K562 (cell line): ENCODE measurements at regions not wholly inside any gene's neighbourhood (a gene's known extent, or its start where the extent isn't known, plus 50 kb on each side); places are given as distances from the start of the nearest gene placed in this dataset.

Experiments
- ATAC-seq: fragments of 200-7000 bp; cut with Tn5 transposase; 3 replicates; pipeline ENCODE4 v1.9.1; 2020; ENCODE audit warnings: moderate library complexity
- BruUV-seq: library from RNA; stranded (reverse); fragments of 400-500 nt; replicated peaks from 2 replicates; lab custom pipeline; 2021; lab: Mats Ljungman, UMichigan
- CTCF ChIA-PET: fragments of 300-600 bp; formaldehyde crosslinking; extraction: SDS; loops from one replicate; lab custom pipeline; 2021; ENCODE audit warnings: low intra/inter-chr PET ratio; lab: Yijun Ruan, JAX
- POLR2A ChIA-PET: fragments of 300-600, 350-650 bp; sonication (Branson Sonifier 250); formaldehyde crosslinking; extraction: SDS; loops from one replicate; lab custom pipeline; 2021; ENCODE audit warnings: antibody characterized with exemption, inconsistent platforms; lab: Yijun Ruan, JAX
- DNase-seq, 4 experiments: peaks; one replicate each; pipeline versions ENCODE4 v3.0.0 to v3.0.0-alpha.2; 2011 to 2018; ENCODE audit warnings: low spot score in 3 of 4, mixed read lengths in 3 of 4; ENCODE audit errors: extremely low read depth in 1 of 4
- FAIRE-seq: peaks from 2 replicates; lab custom pipeline; 2011; peaks lifted over from hg19 to GRCh38; lab: Jason Lieb, UNC
- H2AFZ ChIP-seq: 2 replicates; pipeline ENCODE4 v1.6.0; 2011; ENCODE audit warnings: low read depth, low read length, control low read depth, inconsistent platforms
- H3K27ac ChIP-seq: fragments of 200-600 bp; 3 replicates; pipeline ENCODE4 v1.8.0; 2011; ENCODE audit warnings: low read depth, mild to moderate bottlenecking, control low read depth, inconsistent platforms, low read length, moderate library complexity, mixed read lengths; ENCODE audit errors: extremely low read depth
- H3K27me3 ChIP-seq, 2 experiments: fragments of 300-600 bp in 1 of 2; 2 replicates in 1 of 2; 3 replicates in 1 of 2; pipeline versions ENCODE4 v1.6.0 to v1.8.0; 2011; ENCODE audit warnings: inconsistent platforms in 2 of 2, low read length in 2 of 2, mild to moderate bottlenecking in 1 of 2, mixed read lengths in 1 of 2, moderate library complexity in 1 of 2; ENCODE audit not compliant: control insufficient read depth in 2 of 2, insufficient read depth in 2 of 2
- H3K36me3 ChIP-seq: fragments of 300-600 bp; 3 replicates; pipeline ENCODE4 v1.8.0; 2011; ENCODE audit warnings: mild to moderate bottlenecking, low read length, inconsistent platforms; ENCODE audit not compliant: control insufficient read depth, insufficient read depth
- H3K4me1 ChIP-seq, 2 experiments: fragments of 200-600 bp in 1 of 2; replicated peaks in 1 of 2; 2 replicates in 1 of 2; 3 replicates in 1 of 2; pipeline versions ENCODE4 v1.5.1 to v1.8.0; 2011; ENCODE audit warnings: inconsistent platforms in 2 of 2, low read length in 2 of 2, mild to moderate bottlenecking in 1 of 2, mixed read lengths in 1 of 2, moderate library complexity in 1 of 2; ENCODE audit not compliant: control insufficient read depth in 2 of 2, insufficient read depth in 2 of 2
- H3K4me2 ChIP-seq: 2 replicates; pipeline ENCODE4 v1.6.1; 2011; ENCODE audit warnings: low read length, control low read depth, inconsistent platforms, mixed read lengths; ENCODE audit not compliant: insufficient read depth
- H3K4me3 ChIP-seq: fragments of 200-600 bp; sonication (generic), shearing (Covaris generic); 2 replicates; pipeline ENCODE4 v1.5.1; 2016; ENCODE audit warnings: control low read depth, inconsistent platforms
- H3K79me2 ChIP-seq: fragments of 200-600 bp; 3 replicates; pipeline ENCODE4 v1.8.0; 2011; ENCODE audit warnings: low read length, inconsistent platforms; ENCODE audit not compliant: control insufficient read depth, insufficient read depth
- H3K9ac ChIP-seq, 2 experiments: 2 replicates each; pipeline versions ENCODE4 v1.6.0 to v1.6.1; 2011; ENCODE audit warnings: low read depth in 2 of 2, low read length in 2 of 2, control low read depth in 1 of 2, inconsistent platforms in 1 of 2, mild to moderate bottlenecking in 1 of 2, mixed read lengths in 1 of 2; ENCODE audit not compliant: insufficient read depth in 1 of 2
- H3K9me1 ChIP-seq: one replicate; pipeline ENCODE4 v1.6.0; 2011; ENCODE audit warnings: inconsistent platforms, mild to moderate bottlenecking, low read length, moderate library complexity; ENCODE audit not compliant: control insufficient read depth, insufficient read depth
- H3K9me3 ChIP-seq: replicated peaks from 2 replicates; pipeline ENCODE4 v1.5.1; 2011; ENCODE audit warnings: low read depth, low read length, inconsistent platforms; ENCODE audit not compliant: control insufficient read depth, insufficient read depth
- H4K20me1 ChIP-seq: replicated peaks from 2 replicates; pipeline ENCODE4 v1.6.1; 2011; ENCODE audit warnings: low read length, inconsistent platforms, mixed read lengths; ENCODE audit not compliant: control insufficient read depth, insufficient read depth
- ELF4 ChIP-seq: fragments of 450-650 bp; formaldehyde crosslinking; IDR thresholded peaks from 2 replicates; pipeline ENCODE4 v1.4.0; 2022; ENCODE audit warnings: missing genetic modification characterization
- HNRNPH1 ChIP-seq: fragments of 200-400 bp; formaldehyde crosslinking; optimal IDR thresholded peaks from 2 replicates; pipeline ENCODE3; 2017; ENCODE audit warnings: low read depth, mild to moderate bottlenecking, low read length, moderate library complexity
- HNRNPK ChIP-seq: fragments of 200-400 bp; formaldehyde crosslinking; IDR thresholded peaks from one replicate; pipeline ENCODE4 v1.6.1; 2018; ENCODE audit warnings: mild to moderate bottlenecking, low read depth, low read length; ENCODE audit not compliant: poor library complexity, severe bottlenecking
- STAT5B ChIP-seq: fragments of 250-450 bp; sonication (Bioruptor Pico); IDR thresholded peaks from 2 replicates; pipeline ENCODE4 v1.8.0; 2021; ENCODE audit warnings: mild to moderate bottlenecking, inconsistent platforms
- YY1 ChIP-seq, 3 experiments: IDR thresholded peaks; 2 replicates each; pipeline ENCODE4 v1.6.1; 2011; ENCODE audit warnings: low read length in 2 of 3, mild to moderate bottlenecking in 2 of 3, moderate library complexity in 2 of 3, borderline replicate concordance in 1 of 3, control low read depth in 1 of 3, low read depth in 1 of 3; ENCODE audit not compliant: insufficient read depth in 3 of 3, insufficient replicate concordance in 2 of 3, control insufficient read depth in 1 of 3, insufficient read length in 1 of 3; ENCODE audit errors: extremely low read depth in 1 of 3
- ZBTB1 ChIP-seq: sonication (generic); formaldehyde crosslinking; IDR thresholded peaks from 2 replicates; pipeline ENCODE4 v1.8.1; 2023; ENCODE audit warnings: missing genetic modification reagents, low read depth, mild to moderate bottlenecking, borderline replicate concordance
- ZNF384 ChIP-seq: IDR thresholded peaks from 2 replicates; pipeline ENCODE4 v1.6.1; 2012; ENCODE audit warnings: low read depth, low read length, improper control_type of control experiment
- WGBS: fragments of 100-300 bp; shearing (Covaris generic); methylation state at CpG from one replicate; pipeline ENCODE4 v1.1.6; 2016; ENCODE audit warnings: low coverage, mixed read lengths; ENCODE audit not compliant: insufficient coverage; ENCODE audit errors: missing lambda C conversion rate; 5-methylcytosine and 5-hydroxymethylcytosine counted together
- in situ Hi-C: fragments of 300-500 bp; cut with MboI; formaldehyde crosslinking; loops from 4 replicates; pipeline ENCODE4 v1.15.0; 2018; ENCODE audit warnings: inconsistent platforms, mixed read lengths
- intact Hi-C: fragments of 100-400 bp; cut with micrococcal nuclease; formaldehyde crosslinking; loops from 2 replicates; pipeline ENCODE4 v1.14.2; 2022
- TF ChIP-seq, protein P1 (sequence below): sonication (generic); formaldehyde crosslinking; IDR thresholded peaks from 2 replicates; pipeline ENCODE4 v1.9.0; 2022; ENCODE audit warnings: mild to moderate bottlenecking, missing genetic modification reagents
- TF ChIP-seq, protein P2 (sequence below): sonication (generic); formaldehyde crosslinking; IDR thresholded peaks from 2 replicates; pipeline ENCODE4 v1.5.0; 2020; ENCODE audit warnings: missing genetic modification reagents

DNA sequence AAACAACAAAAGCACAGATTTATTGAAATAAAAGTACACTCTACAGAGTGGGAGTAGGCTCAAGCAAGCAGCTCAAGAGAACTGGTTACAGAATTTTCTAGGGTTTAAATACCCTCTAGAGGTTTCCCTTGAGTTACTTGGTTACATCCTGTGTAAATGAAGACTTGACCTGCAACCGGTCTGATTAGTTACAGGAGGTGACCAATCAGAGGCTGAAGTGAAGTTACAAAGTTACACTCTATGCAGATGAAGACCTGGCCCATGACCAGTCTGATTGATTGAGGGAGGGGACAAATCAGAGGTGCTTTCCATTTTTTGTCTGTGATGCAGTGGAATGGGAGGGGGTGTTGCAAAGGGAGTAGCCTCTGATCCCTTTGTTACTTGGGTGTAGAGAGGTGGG is 723.4 kb downstream of the ZPLD1 start:
- TF ChIP-seq HNRNPK (no peak), STAT5B (CRISPR knock-in tag) (no peak), ELF4 (CRISPR knock-in tag) (no peak), ZNF384 (no peak), YY1 (IDR thresholded peaks at IDR 0.05; ENCODE audit: borderline replicate concordance in 1 of 3, control insufficient read depth in 1 of 3, extremely low read depth in 1 of 3, insufficient read depth in 3 of 3, insufficient read length in 1 of 3, insufficient replicate concordance in 2 of 3, low read depth in 1 of 3, low read length in 2 of 3) (no peak), HNRNPH1 (no peak), ZBTB1 (CRISPR knock-in tag) (no peak)
- TF ChIP-seq, protein P1, sequence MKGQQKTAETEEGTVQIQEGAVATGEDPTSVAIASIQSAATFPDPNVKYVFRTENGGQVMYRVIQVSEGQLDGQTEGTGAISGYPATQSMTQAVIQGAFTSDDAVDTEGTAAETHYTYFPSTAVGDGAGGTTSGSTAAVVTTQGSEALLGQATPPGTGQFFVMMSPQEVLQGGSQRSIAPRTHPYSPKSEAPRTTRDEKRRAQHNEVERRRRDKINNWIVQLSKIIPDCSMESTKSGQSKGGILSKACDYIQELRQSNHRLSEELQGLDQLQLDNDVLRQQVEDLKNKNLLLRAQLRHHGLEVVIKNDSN (CRISPR knock-in tag): no peak
- TF ChIP-seq, protein P2, sequence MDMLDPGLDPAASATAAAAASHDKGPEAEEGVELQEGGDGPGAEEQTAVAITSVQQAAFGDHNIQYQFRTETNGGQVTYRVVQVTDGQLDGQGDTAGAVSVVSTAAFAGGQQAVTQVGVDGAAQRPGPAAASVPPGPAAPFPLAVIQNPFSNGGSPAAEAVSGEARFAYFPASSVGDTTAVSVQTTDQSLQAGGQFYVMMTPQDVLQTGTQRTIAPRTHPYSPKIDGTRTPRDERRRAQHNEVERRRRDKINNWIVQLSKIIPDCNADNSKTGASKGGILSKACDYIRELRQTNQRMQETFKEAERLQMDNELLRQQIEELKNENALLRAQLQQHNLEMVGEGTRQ (CRISPR knock-in tag): no peak
- CTCF ChIA-PET: no interaction called here
- no peaks in the 10 kb centered on the region for H3K9me1 ChIP-seq
- no peaks in the 10 kb centered on the region for H3K9me3 ChIP-seq
- ATAC-seq: no peak
- no peaks in the 10 kb centered on the region for H3K4me1 ChIP-seq
- DNase-seq: no peak
- in situ Hi-C loops: no loop called here
- POLR2A ChIA-PET: no interaction called here
- BruUV-seq: no TSS peak
- FAIRE-seq: no peak
- H3K79me2 ChIP-seq: no peaks in the 10 kb centered on the region
- no peaks in the 10 kb centered on the region for H4K20me1 ChIP-seq
- H3K4me3 ChIP-seq: no peak overlapping the region
- WGBS: 11% methylated on average over 1 of the region's 1 CpG
- H3K36me3 ChIP-seq: no peaks in the 10 kb centered on the region
- no peak overlapping the region for H3K9ac ChIP-seq
- H3K27ac ChIP-seq: no peak overlapping the region
- intact Hi-C loops: no loop called here
- no peak overlapping the region for H3K4me2 ChIP-seq
- no peak overlapping the region for H2AFZ ChIP-seq
- no peaks in the 10 kb centered on the region for H3K27me3 ChIP-seq
